Spleen (tissue), 11 donors: ENCODE measurements at regions not wholly inside any gene's neighbourhood (a gene's known extent, or its start where the extent isn't known, plus 50 kb on each side); places are given as distances from the start of the nearest gene placed in this dataset.

ENCODE experiments used
- DNase-seq: peaks from one replicate; pipeline ENCODE4 v3.0.0-alpha.2; 2020
- H3K27ac ChIP-seq, 8 donors: fragments of 200-600 bp; sonication (generic) in 7 of 8; 1 replicate in 4 of 8; 2 replicates in 4 of 8; pipeline versions ENCODE4 v1.5.0 to v1.8.0; 2016 to 2021; ENCODE audit warnings: inconsistent platforms in 4 of 8, mild to moderate bottlenecking in 4 of 8, moderate library complexity in 1 of 8
- H3K27me3 ChIP-seq, 7 donors: fragments of 200-600 bp; sonication (generic) in 6 of 7; replicated peaks in 1 of 7; 1 replicate in 4 of 7; 2 replicates in 3 of 7; pipeline versions ENCODE4 v1.5.0 to v1.8.0; 2016 to 2021; ENCODE audit warnings: inconsistent platforms in 3 of 7, mild to moderate bottlenecking in 1 of 7
- H3K36me3 ChIP-seq, 6 donors: fragments of 200-600 bp; sonication (generic) in 5 of 6; 1 replicate in 4 of 6; 2 replicates in 2 of 6; pipeline versions ENCODE4 v1.5.0 to v1.8.0; 2016 to 2021; ENCODE audit warnings: inconsistent platforms in 2 of 6
- H3K4me1 ChIP-seq, 6 donors: fragments of 200-600 bp; sonication (generic) in 5 of 6; 1 replicate in 3 of 6; 2 replicates in 3 of 6; pipeline versions ENCODE4 v1.5.0 to v1.8.0; 2016 to 2021; ENCODE audit warnings: inconsistent platforms in 3 of 6
- H3K4me3 ChIP-seq, 8 donors: fragments of 200-600 bp; sonication (generic) in 7 of 8; 1 replicate in 4 of 8; 2 replicates in 4 of 8; pipeline versions ENCODE4 v1.5.0 to v1.8.0; 2016 to 2021; ENCODE audit warnings: inconsistent platforms in 4 of 8, mild to moderate bottlenecking in 4 of 8, moderate library complexity in 2 of 8
- H3K9me3 ChIP-seq, 8 donors: fragments of 200-600 bp; sonication (generic) in 7 of 8; 1 replicate in 4 of 8; 2 replicates in 4 of 8; pipeline versions ENCODE4 v1.5.0 to v1.8.0; 2016 to 2021; ENCODE audit warnings: inconsistent platforms in 4 of 8
- CTCF ChIP-seq, 11 experiments: fragments of 200-600 bp in 7 of 11; fragments of 450-650 bp in 4 of 11; sonication (generic) in 4 of 11; IDR thresholded peaks in 8 of 11; conservative IDR thresholded peaks in 3 of 11; 1 replicate in 7 of 11; 2 replicates in 4 of 11; pipeline versions ENCODE4 v1.4.0 to v1.8.0; 2016 to 2021; ENCODE audit warnings: antibody characterized with exemption in 11 of 11, inconsistent platforms in 4 of 11, mild to moderate bottlenecking in 1 of 11
- POLR2A ChIP-seq, 3 donors: fragments of 450-650 bp; IDR thresholded peaks; one replicate each; pipeline ENCODE4 v1.5.1; 2017; ENCODE audit warnings: antibody characterized with exemption in 3 of 3, mild to moderate bottlenecking in 1 of 3
- POLR2AphosphoS5 ChIP-seq, 3 donors: sonication (generic); formaldehyde crosslinking; IDR thresholded peaks; one replicate each; pipeline ENCODE4 v1.5.1; 2017; ENCODE audit warnings: antibody characterized with exemption in 3 of 3
- WGBS, 5 donors: extraction: QIAGEN DNeasy Blood & Tissue Kit in 3 of 5; methylation state at CpG; one replicate each; pipeline versions ENCODE4 v1.1.5 to v1.1.7; 2013 to 2018; 5-methylcytosine and 5-hydroxymethylcytosine counted together
- intact Hi-C: fragments of 100-400 bp; cut with DNase I; formaldehyde crosslinking; loops from one replicate; pipeline ENCODE4 v1.15.0; 2023; ENCODE audit warnings: low total_unique reads
- donor health status: healthy with polysubstance abuse.
- donor health status: DM: no; HTN: no; CAD: no; lungs with moderate emphysema.
- donor health status: DM: no; HTN: no; CAD: no.
- donor health status: Bipolar disorder and iron deficiency.
- donor health status: healthy.
- donor health status: DM: no; HTN: no; CAD: no.
- donor health status: DM: yes; HTN: yes; CAD: no.

GRCh38 chr10:29021591-29021990, 267.3 kb upstream of the LYZL1 start:
- WGBS, 5 donors: 60 to 96% (median 89%) methylated on average over 3 of the region's 3 CpGs
- H3K36me3 ChIP-seq: no peaks in the 10 kb centered on the region
- no peak overlapping the region for H3K4me3 ChIP-seq
- intact Hi-C loops: no loop called here
- no peaks in the 10 kb centered on the region for H3K4me1 ChIP-seq
- DNase-seq: no peak
- H3K27ac ChIP-seq: no peak overlapping the region
- peaks cover 0 to 4% (median 0%) of the 10 kb centered on the region in 8 donors for H3K9me3 ChIP-seq
- no peak for TF ChIP-seq POLR2A (IDR thresholded peaks at IDR 0.05)
- TF ChIP-seq CTCF (IDR thresholded peaks at IDR 0.05 in 8 of 11, conservative IDR thresholded peaks at IDR 0.05 in 3 of 11): no peak
- no peaks in the 10 kb centered on the region for H3K27me3 ChIP-seq

GRCh38 chr10:29022513-29022912, 266.4 kb upstream of the LYZL1 start:
- Histone ChIP-seq H3K4me3 (no peak overlapping the region), H3K36me3 (no peaks in the 10 kb centered on the region), H3K27ac (no peak overlapping the region), H3K4me1 (no peaks in the 10 kb centered on the region), H3K27me3 (no peaks in the 10 kb centered on the region), H3K9me3 (no peaks in the 10 kb centered on the region)
- DNase-seq: no peak
- WGBS, 5 donors: 81 to 95% (median 92%) methylated on average over 9 of the region's 9 CpGs
- TF ChIP-seq POLR2A (IDR thresholded peaks at IDR 0.05) (no peak), CTCF (IDR thresholded peaks at IDR 0.05 in 8 of 11, conservative IDR thresholded peaks at IDR 0.05 in 3 of 11) (no peak), POLR2AphosphoS5 (IDR thresholded peaks at IDR 0.05) (no peak)
- intact Hi-C loops: no loop called here

GRCh38 chr10:29023678-29024077, 265.2 kb upstream of the LYZL1 start:
- Histone ChIP-seq H3K4me1 (no peaks in the 10 kb centered on the region), H3K9me3 (no peaks in the 10 kb centered on the region), H3K27ac (no peak overlapping the region), H3K4me3 (no peak overlapping the region), H3K27me3 (no peaks in the 10 kb centered on the region), H3K36me3 (no peaks in the 10 kb centered on the region)
- WGBS, 5 donors: 87 to 91% (median 89%) methylated on average over 5 of the region's 5 CpGs
- DNase-seq: no peak
- TF ChIP-seq POLR2AphosphoS5 (IDR thresholded peaks at IDR 0.05): no peak
- TF ChIP-seq CTCF (IDR thresholded peaks at IDR 0.05 in 8 of 11, conservative IDR thresholded peaks at IDR 0.05 in 3 of 11): no peak
- TF ChIP-seq POLR2A (IDR thresholded peaks at IDR 0.05): no peak
- intact Hi-C loops: no loop called here

GRCh38 chr10:29026065-29026797, 262.6 kb upstream of the LYZL1 start:
- no peak overlapping the region for H3K4me3 ChIP-seq
- no peaks in the 10 kb centered on the region for H3K27me3 ChIP-seq
- H3K9me3 ChIP-seq: no peaks in the 10 kb centered on the region
- WGBS, 5 donors: 85 to 89% (median 88%) methylated on average over 10 of the region's 10 CpGs
- TF ChIP-seq POLR2AphosphoS5 (IDR thresholded peaks at IDR 0.05): no peak
- DNase-seq: no peak
- no peak overlapping the region for H3K27ac ChIP-seq
- H3K4me1 ChIP-seq: no peaks in the 10 kb centered on the region
- no peaks in the 10 kb centered on the region for H3K36me3 ChIP-seq
- intact Hi-C loops: no loop called here
